ENCODE measurements at regions not wholly inside any gene's neighbourhood (a gene's known extent, or its start where the extent isn't known, plus 50 kb on each side); places are given as distances from the start of the nearest gene placed in this dataset.
"Not testable (repeated sequence)": the region's sequence is repeated elsewhere in the genome, so short reads cannot be mapped to it uniquely, and the experiment has no call there.

DNA sequence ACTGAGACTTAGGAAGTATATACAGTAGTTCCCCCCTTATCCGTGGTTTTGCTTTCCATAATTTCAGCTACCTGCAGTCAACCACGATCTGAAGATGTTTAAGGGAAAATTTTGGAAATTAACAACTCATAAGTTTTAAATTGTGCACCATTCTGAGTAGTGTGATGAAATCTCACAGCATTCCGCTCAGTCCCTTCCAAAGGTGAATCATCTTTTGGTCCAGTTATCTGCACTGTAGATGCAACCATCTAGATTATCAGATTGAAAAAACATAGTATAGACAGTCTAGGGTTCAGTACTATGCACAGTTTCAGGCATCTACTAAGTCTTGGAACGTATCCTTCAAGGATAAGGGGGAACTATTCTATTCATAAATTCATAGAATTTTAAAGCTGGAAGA is 109.0 kb downstream of the ANXA3 start:
- DNase-seq (ENCODE audit: low read depth in 2 of 2) = no peak

DNA sequence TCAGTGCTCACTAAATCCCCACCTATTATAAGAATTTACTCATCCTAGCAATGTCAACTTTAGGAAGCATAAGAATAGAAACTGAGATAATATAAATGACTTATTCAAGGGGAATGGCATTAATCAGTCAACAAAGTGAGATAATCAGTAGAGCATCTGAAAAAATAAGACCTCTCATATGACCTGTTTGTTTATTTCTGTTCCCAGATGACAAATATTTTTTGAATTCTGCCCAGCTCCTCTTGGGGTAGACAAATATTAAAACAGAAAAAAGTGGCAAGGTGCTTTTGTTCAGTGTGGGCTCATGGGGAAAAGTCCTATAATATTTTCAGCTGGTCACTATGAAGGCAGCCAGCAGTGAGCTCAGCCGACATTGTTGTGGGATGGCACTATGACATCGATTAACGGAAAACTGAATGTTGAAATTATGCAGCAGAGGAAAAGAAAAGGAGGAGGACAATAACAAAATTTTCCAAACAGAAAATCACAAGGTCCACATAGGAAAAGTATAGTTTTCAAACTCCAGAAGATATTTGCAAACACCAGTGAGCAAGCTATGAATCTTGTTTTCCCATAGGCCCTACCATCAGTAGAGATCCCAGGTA is 109.6 kb downstream of the ANXA3 start:
- DNase-seq (ENCODE audit: low read depth in 2 of 2) = no peak

DNA sequence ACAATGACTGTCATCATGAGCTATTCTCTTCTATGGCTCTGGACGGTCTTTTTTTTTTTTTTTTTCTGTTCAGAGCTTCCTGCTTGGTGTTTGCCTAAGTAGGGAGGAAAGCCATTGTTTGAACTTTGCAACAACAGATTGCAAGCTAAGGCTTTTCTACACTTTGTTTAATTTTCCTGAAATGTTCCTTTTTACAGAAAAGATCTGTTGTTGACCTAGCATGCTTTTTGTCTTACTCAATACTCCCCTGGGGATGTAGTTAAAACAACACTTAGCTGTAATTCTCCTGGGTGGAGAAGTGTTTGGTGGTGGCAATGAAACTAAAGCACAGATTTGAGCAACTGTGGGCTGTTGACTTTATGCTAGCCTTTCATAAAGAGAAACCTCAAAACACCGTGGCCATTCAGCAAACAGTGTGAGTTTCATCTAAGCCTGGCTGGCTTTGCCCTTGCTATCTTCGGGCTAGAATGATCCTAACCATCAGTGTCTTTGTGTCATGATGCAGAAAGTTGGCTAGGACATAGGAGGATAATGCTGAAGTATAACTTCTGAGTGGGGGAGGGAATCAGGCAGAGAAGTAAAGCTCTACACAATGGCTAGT is 110.5 kb downstream of the ANXA3 start:
- DNase-seq (ENCODE audit: low read depth in 2 of 2) = no peak

DNA sequence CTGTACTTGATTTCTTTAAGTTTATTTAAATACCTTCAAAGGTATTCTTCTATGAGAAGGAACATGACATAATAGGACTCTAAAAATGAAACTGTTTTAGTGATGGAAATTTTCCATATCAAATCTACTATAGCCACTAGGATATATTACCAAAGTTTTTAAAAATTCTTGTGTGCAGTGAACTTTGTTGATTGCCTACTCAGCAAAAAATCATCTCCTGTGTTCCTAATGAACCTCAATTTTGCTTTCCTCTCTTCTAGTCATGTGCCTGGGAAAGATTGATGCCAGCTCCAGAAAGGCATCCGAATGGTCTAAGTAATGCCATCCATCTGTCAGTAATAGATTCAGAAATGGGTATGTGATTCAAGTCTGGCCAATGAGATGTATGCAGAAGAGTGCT is 111.1 kb downstream of the ANXA3 start:
- DNase-seq (ENCODE audit: low read depth in 2 of 2) = no peak

DNA sequence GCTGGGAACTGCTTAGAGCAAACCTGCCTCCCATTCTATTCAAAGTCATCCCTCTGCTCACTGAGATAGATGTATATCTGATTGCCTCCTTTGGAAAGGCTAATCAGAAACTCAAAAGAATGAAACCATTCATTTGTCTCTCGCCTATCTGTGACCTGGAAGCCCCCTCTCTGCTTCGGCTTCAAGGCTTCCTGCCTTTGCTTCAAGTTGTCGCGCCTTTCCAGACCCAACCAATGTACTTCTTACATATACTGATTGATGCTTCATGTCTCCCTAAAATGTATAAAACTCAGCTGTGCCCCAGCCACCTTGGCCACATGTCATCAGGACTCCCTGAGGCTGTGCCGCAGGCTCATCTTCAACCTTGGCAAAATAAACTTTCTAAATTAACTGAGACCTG is 111.9 kb upstream of the BMP2K start:
- DNase-seq (ENCODE audit: low read depth in 2 of 2) = not testable (repeated sequence)

DNA sequence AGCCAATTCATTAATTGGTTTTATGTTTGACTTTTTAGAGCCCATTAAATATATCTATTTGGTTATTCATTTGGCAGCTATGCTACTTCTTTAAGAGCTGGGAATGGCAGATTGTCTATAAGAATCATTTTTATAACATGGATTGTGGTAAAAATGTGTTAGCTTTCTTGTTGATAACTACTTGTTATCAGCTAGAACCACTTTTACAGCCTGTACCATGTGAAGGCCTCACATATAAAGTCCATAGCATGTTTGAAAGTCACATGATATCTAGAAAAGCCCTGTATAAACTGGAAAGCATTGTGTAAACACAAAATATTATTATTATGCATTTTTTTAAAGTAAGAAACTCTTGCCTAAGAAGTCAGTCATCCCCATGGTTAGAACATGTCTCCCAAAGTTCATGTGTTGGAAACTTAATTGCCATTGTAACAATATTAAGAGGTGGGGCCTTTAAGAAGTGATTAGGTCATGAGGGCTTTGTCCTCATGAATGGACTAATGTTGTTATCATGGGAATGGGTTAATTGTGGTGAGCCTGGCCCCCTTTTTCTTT is 110.9 kb upstream of the BMP2K start:
- DNase-seq (ENCODE audit: low read depth in 2 of 2) = no peak

DNA sequence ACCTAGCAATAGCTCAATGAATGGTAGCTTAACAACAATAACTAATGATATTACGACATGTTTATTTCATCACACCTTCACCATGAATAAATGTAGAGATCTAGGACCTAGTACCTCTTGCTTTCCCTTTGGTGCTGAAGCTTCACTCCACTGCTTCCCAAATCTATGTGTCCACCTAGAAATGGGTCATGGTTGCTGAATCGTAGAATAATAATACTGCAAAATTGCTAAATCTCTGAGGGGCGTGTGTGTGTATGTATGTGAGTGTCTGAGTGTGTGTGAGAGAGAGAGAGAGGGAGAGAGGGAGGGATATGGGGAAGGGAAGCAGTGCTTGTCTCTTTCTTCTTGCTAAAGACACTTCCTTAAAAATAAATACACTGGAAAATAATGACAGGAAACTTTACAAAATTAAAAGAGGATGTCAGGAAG is 109.3 kb upstream of the BMP2K start:
- DNase-seq (ENCODE audit: low read depth in 2 of 2) = no peak

DNA sequence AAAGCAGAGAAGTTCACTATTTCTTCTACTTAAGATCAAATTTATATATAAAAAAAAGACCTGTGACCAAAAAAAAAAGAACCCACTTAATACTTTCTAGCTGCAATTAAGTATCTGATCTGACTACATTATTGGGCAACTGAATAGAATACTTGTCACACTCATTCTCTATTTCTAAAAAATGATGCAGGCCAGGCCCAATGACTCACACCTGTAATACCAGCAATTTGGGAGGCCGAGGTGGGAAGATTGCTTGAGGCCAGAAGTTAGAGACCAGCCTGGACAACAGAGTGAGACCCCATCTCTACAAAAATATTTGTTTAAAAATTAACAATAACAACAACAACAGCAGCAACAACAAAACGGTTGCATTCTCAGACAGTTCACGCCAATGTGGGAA is 108.8 kb upstream of the BMP2K start:
- no peak for DNase-seq (ENCODE audit: low read depth in 2 of 2)

DNA sequence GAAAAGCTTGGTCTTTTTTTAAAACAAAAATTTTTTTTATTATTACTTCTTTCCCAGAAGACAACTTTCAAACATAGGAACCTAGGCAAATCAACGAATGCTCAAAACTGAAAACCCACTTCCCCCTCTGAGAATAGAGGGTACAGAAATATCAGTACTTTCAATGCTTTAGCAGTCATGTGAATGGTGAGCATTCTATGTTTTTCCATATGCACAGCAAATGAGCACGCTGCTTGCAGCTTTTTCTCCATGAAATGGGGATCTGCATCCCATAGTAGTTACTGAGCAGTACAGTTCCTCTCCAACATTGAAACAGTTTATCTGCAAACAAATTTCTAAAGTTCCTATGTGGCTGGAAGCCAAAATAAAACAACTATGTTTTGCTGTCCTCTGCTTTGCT is 108.4 kb upstream of the BMP2K start:
- DNase-seq (ENCODE audit: low read depth in 2 of 2) = no peak

DNA sequence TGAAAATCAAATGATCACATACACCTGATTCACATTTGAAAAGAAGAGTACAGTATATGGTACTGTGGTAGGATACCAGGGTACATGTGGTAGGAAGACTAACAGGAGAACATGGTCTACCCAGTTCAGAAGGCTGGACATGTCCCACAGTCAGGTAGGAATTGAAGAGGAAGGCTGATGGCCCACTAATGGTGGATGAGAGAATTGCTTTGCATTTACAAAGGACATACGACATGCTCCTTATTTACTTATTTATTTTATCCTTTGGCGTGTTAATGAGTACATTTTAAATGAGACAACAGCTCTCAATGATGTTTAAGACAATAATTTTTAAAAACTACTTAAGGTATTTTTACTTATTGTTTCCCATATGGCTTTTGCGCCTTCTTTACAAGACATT is 106.7 kb upstream of the BMP2K start:
- DNase-seq (ENCODE audit: low read depth in 2 of 2) = no peak

DNA sequence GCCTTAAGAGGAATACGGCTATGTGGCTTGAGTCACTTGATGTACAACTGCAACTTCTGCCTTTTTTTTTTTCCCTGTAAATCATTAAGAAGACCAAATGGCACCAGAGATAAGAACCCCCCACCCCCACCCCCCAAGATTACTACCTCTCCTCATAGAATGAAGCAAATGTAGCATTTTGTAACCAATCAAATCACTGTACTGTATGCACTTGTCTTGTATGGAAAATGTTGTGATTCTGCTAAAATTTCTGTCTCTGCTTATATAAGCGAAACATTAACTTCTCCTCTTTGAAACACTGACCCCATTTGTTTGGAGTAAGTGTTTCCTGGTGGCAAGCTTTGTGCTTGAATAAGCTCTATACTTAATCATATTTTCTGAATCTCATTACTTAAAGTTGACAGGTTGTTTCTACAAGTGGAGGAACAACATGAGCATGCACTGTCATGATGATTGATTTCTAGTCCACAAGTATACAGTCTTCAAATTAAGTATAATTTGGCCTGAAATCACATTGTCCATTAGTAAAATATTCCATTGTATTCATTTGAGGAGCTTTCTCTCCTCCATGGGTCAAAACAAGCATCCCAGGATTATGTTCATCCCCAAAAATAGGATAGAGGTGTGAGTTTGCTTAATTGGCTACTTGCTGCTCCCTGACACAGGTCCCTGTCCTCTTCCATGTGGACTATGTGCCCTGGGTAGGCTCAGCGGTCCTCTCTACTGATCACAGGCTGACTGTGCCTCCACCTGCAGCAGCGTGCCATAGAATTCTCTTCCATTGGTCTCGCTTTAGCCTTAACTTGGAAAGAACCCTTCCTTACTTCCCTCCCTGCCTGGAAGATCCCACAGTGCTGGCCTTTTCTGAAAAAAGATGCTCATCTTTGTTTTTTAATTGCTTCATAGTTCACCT is 104.0 kb upstream of the BMP2K start:
- DNase-seq (ENCODE audit: low read depth in 2 of 2) = no peak

DNA sequence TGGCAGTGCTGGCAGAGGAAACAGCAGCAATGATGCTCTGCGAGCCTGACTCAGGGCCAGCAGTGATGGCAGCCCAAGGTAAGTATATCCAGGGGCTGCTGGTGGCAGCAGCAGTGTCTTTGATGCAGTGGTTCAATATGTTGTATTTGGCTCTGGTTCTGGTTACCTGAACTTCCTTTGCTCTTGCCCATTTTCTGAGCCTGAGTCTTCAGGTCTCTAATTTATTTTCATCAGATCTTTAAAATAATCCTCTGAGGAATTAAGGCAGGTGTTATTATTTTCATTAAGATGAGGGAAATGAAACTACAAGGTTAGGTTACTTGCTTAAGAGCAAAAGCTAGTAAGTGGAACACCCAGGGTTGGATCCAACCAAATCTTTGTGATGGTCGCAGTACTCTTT is 102.8 kb upstream of the BMP2K start:
- no peak for DNase-seq (ENCODE audit: low read depth in 2 of 2)

DNA sequence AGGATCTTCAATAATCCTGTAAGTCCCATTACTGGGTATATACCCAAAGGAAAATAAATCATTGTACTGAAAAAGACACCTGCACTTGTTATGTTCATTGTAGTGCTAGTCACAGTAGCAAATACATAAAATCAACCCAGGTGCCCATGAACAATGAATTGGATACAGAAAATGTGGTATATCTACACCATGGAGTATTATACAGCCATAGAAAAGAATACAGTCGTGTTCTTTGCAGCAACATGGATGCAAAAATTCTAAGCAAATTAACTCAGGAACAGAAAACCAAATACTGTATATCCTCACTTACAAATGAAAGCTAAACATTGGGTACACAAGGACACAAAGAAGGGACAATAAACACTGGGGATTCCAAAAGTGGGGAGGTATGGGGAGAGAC is 100.8 kb upstream of the BMP2K start:
- no peak for DNase-seq (ENCODE audit: low read depth in 2 of 2)

DNA sequence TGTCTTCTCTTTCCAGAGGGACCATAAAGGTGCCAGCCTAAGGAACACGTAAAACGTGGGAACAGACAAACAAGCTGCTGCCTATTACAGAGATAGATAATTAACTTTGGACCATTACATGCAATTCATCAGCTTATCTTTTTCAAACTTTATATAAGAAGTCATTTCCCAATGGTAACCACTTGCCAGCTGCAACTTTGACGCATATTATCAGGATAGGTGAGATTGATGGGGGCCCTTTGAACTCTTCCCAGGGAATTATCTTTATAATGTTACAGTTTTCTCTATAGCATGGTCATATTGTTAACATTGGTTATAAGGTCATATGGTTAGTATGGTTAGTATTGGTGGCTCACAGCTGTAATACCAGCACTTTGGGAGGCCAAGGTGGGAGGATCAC is 94.1 kb upstream of the BMP2K start:
- DNase-seq (ENCODE audit: low read depth in 2 of 2) = no peak

DNA sequence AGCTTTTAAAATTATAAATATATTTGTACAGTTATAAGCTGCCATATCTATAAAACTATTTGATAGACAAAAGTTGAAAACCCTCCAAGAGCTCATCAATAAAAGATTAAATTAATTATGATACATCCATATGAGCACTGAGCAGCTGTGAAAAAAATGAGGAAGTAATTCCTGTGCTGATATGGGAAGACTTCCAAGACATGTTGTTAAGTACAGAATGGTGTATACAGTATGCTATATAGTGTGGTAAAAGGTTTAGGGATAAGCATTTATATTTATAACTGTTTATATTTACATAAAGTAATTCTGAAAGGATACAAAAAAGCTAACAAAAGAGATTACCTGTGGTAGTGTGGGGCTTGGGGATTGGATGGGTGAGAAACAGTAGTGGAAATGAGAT is 92.8 kb upstream of the BMP2K start:
- no peak for DNase-seq (ENCODE audit: low read depth in 2 of 2)

DNA sequence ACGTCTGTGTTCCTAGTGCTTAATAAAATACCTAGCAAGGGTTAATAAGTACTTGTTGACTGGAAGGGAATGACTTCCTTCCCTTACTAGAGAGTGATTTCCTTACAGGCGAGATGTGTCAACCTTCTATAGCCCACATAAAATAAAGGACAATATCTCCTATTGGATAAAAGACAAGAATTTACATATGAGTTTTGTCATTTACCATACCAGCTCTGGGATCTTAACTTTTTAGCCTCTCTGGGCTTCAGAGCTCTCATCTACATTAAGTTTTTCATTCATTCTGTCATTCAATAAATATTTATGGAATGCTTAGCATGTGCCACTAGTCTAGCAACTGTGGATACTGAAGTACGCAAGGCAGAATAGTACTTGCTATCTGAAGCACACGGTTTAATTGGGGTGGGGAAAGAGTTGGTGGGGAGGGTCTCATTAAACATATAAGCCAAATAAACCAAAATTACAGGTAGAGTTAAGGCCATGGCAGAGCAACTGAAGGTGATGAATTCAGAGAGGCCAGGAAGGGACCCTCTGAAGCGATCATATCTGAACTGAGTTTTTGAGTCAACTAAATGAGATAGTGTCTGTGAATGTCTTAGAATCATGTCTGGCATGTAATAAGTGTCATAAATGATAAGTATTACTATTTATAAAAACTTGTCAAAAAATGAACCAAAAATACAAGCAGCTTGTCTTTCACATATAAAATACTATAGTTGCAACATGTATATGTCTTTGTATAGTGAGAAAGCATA is 91.6 kb upstream of the BMP2K start:
- no peak for DNase-seq (ENCODE audit: low read depth in 2 of 2)

DNA sequence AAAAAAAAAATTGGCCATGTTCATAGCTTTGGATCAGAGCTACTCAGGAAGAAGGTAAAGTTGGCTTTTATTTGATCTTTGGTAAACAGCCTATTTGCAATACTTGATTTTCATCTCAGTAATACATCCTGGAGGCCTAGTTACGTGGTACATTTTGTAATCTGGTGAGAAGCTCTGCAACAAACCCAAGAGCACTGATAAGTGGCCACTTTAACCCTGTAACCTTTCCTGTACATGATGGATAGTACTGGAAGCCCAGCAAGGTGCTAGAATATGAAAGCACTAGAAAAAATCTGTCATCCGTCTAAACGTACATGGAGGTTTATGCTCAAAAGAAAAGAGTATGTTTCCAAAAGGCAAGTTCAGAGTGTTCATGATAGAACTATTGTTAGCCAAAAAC is 88.3 kb upstream of the BMP2K start:
- no peak for DNase-seq (ENCODE audit: low read depth in 2 of 2)

DNA sequence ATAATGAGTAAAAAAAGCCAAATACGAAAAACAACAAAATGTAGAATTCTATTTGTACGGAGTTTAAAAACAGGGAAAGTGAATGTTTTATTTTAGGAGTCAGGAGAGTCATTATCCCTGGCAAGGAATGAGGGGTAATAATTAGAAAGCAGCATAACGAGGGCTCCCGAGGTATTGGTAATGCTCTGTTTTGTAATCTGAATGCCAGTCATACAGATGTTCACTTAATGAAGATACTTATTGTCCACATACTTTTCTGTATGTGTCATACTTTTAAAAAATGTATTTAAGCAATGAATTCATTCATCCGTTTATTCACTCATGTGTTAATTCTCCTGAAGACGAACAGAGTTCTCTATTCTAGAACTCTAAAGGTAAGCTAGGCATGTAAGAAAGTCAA is 87.8 kb upstream of the BMP2K start:
- no peak for DNase-seq (ENCODE audit: low read depth in 2 of 2)

DNA sequence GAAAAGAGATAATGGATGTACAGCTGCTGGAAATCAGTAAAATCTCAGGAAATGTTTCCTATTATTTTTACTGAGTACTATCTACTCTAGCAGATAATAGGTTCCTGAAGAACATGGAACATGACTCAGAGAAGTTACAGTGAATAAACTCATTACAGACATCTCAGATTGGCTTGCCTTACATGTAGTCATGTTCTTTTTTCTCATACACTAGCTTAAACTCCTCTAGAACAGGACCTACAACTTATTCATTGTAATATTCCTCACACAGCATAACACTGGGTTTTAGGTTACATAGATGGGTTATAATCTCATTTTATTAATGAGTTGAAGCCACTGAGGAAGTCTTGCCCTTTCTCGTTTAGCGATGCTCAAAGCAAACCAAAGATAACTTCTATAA is 86.9 kb upstream of the BMP2K start:
- DNase-seq (ENCODE audit: low read depth in 2 of 2) = no peak

DNA sequence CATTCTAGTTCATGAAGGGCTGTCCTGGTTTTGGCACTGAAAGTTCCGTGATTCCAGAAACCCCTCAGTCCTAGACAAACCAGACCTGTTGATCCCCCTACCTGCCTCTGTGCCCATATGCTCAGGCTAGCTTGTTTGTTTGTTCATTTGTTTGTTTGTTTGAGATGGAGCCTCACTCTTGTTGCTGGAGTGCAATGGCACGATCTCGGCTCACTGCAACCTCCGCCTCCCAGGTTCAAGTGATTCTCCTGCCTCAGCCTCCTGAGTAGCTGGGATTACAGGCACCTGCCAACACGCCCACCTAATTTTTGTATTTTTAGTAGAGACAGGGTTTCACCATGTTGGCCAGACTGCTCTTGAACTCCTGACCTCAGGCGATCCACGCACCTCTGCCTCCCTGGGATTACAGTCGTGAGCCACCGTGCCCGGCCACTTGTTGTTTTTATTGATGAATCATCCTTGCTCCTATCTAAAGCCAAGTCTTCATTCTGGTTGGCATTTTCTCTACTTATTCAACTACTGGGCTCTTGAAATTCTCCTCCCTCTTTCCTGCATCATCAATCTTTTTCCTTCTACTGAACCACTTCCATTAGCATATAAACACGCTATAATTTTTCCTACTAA is 86.3 kb upstream of the BMP2K start:
- DNase-seq (ENCODE audit: low read depth in 2 of 2) = no peak

DNA sequence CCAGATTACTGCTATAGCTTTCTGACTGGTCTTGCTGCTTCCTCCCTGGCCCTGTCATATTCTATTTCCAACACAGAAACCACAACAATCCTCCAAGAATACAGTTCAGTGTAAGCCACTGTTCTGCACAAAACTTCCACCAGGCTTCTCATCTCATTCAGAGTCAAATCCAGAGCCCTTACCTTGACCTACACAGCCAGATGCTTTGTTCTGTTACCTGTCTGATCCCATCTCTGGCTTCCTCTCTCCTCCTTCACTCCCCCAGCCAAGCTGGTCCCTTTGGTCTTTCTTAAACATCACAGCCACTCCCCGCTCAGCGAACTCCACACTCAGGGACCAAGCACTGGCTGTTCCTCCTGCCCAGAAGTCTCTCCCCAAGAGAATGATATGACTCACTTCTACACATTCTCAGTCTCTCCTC is 84.8 kb upstream of the BMP2K start:
- no peak for DNase-seq (ENCODE audit: low read depth in 2 of 2)
